H54 (cell line): ENCODE measurements at regions not wholly inside any gene's neighbourhood (a gene's known extent, or its start where the extent isn't known, plus 50 kb on each side); places are given as distances from the start of the nearest gene placed in this dataset.

Experiments used
- DNase-seq: peaks from one replicate; pipeline ENCODE4 v3.0.0; 2011; ENCODE audit warnings: low spot score, mixed read lengths; ENCODE audit not compliant: insufficient read length
- FAIRE-seq: peaks from 3 replicates; lab custom pipeline; 2011; peaks lifted over from hg19 to GRCh38; lab: Jason Lieb, UNC
- POLR2A ChIP-seq: IDR thresholded peaks from 2 replicates; pipeline ENCODE4 v1.6.1; 2011; ENCODE audit warnings: low read depth, mild to moderate bottlenecking, low read length

DNA sequence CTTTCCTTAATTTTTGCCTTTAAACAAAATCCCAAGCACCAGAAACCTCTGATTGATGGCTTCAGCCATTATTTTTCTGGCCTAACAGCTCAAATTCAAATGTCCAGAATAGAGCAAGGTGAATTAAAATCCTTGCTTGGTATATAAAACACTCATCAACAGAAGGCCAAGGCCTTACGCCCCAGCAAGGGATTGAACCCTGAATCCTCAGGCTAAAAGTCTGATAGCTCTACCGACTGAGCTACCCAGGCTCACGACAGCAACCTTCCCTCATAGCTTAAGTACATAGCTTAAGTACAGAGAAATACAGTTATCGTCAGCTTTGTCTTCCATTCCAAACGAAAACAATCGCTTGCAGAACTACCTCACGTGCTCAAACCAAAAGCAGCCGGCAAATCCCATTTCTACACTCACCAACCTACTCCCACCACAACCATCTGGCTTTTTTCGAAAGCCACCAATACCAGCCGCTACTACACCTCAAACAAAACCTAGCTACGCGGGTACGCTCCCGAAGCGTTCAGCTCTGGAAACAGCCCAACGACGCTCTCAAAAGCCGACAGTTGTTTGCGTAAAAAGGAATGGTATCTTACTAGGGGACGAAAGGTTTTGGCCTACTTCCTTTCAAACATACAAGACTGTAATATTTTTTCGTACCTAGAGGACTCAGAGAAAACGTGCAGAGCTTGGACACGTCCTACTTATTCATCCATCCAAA, 167.5 kb downstream of the GPX5 start:
- no peak for TF ChIP-seq POLR2A
- FAIRE-seq (no peak), DNase-seq (no peak)

DNA sequence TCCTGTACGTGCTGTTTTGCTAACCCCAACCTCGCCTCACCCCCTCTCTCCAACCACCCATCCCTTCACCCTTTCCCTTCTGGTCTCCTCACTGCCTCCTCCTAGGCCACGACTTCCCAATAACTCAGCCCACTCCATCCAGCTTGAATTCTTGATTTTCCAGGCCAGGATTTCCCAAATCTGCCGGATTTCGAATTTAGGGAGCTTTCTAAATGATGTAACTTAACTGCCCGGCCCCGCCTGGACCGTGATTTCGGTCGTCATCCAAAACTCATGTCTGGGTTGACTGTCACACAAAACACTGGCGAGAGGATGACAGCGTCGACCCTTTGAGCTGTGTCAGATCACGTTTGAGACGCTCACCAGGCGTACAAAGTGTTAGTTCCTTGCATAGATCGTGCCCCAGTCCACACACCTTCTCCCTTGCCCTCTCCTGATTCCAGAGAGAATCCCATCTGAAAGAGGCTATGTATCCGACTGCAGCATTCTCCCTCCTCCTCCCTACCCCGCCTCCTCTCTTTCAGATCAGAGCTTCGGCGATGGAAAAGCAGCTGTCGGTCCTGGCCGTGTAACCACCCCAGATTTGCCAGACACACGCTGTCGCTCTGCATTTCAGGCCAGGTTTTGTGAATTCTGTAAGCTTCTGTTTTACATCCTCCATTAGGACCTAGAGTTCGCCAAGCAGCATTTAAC, 168.2 kb downstream of the GPX5 start:
- no peak for TF ChIP-seq POLR2A
- FAIRE-seq (no peak), DNase-seq (no peak)

DNA sequence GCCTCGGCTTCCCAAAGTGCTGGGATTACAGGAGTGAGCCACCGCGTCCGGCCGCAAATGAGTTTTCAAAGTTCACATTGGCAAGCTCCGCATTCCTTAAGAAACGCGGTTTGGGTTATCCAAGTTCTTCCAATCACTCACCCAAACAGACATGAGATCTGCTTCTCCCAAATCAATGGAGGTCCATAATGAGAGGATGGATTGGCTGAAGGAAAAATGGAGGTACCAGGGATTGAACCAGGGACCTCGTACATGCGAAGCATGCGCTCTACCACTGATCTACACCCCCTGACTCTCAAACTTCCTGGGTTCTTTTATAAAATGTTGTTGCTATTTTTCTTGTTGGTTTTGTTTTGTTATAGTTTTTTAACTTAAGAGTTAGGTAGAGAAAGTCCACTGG, 170.0 kb downstream of the GPX5 start:
- no peak for FAIRE-seq
- TF ChIP-seq POLR2A = no peak
- no peak for DNase-seq

DNA sequence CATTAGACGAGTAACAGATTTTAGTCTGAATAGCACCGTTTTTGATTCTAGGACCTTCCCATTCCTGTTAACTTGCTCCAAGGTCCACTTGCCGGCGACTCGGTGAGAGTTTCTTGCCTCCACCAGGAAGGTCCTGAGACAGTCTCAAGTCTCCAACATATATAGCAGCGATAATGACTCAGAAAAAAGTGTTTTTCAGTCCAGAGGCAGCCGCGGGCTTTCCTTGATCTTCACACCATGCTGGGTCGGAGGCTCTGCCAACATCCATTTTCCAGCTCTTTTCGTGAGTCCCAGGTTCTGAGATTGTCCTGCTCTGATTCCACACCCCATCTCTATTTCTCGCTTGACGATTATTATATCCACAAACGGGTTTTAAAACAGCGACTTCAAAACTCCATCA, 170.5 kb downstream of the GPX5 start:
- DNase-seq = no peak
- TF ChIP-seq POLR2A = no peak
- FAIRE-seq = no peak

DNA sequence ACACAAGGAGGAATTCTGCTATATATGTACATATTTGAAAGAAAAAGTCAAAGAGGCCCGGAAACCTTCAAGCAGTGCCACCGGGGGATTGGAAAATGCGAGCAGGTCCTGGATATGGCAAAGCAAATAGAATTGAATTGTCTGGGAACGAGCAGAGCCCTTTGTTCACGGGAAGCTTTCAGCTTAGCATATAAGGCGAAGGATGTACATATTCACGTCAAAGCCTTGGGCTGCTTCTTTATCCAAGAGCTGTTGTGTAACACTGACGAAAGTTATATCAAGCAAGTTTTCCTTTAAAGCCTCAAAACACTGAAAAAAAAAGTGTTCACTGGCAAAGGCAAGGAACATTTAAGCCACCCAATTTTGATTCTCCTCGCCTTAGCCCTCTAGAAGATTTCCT, 171.0 kb downstream of the GPX5 start:
- no peak for DNase-seq
- FAIRE-seq = no peak
- no peak for TF ChIP-seq POLR2A

DNA sequence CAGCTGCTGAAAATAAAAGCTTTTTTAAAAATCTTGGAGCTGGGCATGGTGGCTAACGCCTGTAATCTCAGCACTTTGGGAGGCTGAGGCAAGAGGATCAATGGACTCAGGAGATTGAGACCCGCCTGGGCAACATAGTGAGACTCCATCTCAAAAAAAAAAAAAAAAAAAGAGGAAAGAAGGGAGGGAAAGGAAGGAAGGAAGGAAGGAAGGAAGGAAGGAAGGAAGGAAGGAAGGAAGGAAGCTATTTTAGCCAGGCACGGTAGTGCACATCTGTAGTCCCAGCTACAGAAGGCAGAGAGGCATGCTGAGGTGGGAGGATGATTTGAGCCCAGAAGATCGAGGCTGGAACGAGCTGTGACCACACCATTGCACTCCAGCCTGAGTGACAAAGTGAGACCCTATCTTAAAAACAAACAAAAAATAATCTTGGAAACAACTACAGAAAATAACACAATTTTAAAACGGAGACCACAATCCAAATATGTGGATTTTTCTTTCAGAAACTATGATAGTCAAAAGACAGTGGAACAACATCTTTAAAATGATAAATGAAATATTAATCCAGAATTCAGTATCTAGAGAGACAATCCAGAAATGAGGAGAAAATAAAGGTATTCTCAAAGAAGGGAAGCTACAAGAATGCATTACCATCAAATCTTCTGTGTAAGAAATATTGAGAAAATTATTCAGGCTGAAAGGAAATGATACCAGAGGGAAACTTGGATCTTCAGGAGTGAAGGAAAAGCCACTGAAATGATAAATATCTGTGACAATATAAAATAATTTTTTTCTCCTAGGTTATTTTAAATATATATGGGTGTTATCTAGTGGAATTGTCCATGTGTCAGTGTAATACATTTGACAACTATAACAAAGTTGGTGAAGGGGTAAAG, 182.0 kb downstream of the GPX5 start:
- FAIRE-seq (no peak), DNase-seq (no peak)
- no peak for TF ChIP-seq POLR2A

DNA sequence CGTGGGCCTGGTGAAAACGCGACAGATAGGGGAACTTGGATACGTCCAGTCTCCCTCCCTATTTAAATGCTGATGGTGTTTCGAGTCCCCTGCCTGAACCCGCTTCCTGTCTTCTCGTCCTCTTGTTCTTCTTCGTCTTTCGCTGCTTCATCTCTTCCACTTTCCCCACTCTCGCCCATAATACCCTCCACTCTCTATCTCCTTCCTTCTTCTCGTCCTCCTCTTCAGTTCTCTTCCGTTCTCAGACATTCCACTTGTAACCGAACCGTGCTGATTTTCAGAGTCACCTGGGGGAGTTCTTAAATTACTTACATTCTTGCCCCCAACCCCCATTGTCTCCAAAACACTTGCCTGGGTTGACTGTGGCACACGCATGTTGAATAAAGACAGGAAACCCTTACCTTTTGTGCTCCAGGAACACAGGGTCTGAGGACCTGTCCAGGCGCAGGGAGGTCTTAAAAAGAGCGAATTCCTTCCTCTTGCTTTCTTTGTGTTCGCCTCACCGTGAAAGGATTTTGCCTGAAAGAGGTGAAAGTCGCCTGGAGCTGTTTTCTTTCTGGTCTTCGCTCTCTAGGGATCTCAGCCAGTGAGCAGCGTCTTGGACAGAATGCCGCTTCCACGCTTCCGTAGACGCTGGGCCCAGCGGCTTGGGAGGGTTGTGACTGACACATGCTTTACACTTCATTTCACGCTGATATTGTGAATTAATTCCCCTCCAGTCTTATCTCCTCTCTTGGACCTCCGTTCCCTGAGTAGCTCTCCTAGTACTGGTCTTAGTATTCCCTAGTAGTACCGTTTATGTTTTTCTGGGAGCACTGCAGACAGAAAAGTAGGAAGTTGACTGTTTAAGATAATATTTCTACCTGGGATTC, 184.0 kb downstream of the GPX5 start:
- TF ChIP-seq POLR2A = no peak
- no peak for DNase-seq
- FAIRE-seq = no peak

DNA sequence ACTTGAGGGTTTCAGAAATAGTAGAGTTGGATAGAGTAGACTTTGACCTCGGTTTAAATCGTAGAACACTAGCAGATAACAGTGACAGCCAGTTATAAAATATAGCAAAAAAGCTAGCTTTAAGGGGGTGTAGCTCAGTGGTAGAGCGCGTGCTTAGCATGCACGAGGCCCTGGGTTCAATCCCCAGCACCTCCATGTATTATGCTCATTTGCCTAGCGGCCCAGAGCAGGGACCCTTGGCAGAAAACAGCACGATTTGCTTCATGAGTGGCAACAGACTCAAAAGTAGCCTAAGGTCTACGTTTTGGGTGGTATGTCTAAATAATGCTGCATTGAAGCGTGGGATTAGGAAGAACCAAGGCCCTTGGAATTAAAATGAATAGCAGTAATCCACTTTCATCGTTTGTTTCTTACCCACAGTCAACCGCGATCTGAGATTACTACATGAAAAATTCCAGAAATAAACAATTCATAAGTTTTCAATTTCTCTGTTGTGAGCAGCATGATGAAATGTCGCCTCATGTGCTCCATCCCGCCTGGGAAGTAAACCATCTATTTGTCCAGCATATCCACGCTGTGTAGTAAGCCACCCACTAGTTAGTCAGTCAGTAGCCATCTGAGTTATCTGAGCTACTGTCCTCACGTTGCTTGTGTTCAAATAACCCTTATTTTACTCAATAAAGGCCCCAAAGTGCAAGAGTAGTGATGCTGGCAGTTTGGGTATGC, 184.9 kb downstream of the GPX5 start:
- DNase-seq = no peak
- TF ChIP-seq POLR2A = no peak
- FAIRE-seq = peak; percentile 60

DNA sequence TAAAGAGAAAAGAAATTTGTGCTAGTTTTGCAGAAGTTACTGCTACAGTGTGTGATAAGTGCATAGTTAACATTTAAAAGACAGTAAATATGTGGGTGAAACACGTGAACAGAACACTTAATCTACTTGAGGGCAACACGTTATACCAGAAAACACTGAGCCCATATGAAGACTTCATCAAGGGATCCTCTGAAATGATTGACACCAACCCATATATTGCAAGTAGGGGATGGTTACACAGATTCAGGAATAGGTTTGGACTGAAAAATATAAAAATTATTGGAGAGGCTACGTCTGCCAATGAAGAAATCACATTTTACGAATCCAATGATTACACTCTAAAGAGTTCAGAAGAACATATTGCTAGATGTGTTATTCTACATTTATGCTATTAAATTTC, 185.6 kb downstream of the GPX5 start:
- no peak for DNase-seq
- TF ChIP-seq POLR2A = no peak
- FAIRE-seq = no peak

DNA sequence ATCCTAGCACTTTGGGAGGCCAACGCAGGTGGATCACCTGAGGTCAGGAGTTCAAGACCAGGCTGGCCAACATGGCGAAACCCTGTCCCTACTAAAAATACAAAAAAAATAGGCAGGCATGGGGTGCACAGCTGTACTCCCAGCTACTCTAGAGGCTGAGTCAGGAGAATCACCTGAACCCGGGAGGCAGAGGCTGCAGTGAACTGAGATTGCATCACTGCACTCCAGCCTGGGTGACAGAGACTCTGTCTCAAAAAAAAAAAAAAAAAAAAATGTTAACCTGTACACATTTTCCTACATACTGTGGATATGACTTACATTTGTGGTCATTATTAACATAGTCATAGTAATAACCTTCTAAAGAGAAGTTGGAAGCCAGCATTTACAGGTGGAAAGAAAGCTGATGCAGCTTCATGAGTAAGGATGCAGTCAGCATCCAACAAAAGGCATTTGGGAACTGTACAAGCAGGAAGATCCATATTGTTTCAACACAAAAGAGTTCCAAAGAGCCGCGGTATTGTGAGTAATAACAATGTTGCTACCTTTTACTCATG, 186.2 kb downstream of the GPX5 start:
- TF ChIP-seq POLR2A = no peak
- DNase-seq (no peak), FAIRE-seq (no peak)

DNA sequence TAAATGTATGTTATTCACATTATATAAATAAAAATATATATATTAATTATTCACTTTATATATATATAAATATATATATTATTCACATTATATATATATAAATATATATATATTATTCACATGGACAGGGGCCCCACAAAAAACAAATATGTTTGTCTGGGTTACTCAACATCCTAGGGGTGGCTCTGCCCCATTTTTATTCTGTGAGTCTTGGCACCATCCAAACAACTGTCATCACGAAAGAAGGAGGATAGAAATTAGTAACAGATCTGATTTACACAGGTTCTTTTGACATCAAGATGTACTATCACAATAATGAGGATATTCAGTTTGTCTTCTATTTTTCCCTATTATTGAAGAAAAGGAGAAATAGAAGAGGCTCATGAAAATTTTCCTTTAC, 187.3 kb downstream of the GPX5 start:
- FAIRE-seq (no peak), DNase-seq (no peak)
- no peak for TF ChIP-seq POLR2A

DNA sequence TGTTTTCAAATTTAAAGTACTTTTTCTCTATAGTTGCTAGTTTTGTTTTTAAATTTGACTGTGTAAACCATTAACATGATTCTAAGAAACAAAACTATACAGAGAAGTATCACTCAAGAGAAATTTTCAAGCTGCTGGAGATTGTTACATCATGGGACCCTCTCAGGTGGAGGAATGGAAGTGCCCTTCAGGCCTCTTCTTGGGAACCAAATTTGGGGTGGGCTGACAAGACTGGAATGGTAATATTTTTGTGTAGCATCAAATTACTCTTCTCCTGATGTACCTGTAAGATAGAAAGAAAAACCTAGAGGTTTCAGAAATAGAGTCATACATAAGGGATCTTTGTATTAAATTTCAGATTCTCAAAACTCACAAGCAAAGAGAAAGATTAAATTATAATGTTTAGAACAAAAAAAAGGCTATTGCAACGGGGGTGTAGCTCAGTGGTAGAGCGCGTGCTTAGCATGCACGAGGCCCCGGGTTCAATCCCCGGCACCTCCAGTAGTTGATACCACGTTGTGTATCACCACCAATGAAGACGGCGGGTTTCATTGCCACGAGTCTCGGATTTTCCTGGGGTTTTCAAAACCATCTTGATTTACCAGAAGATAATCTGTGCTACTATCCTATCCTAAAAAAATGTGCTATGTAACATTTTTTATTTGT, 193.7 kb downstream of the GPX5 start:
- TF ChIP-seq POLR2A = no peak
- FAIRE-seq (peak; percentile 36), DNase-seq (no peak)
